ENCODE measurements at regions not wholly inside any gene's neighbourhood (a gene's known extent, or its start where the extent isn't known, plus 50 kb on each side); places are given as distances from the start of the nearest gene placed in this dataset.

DNA sequence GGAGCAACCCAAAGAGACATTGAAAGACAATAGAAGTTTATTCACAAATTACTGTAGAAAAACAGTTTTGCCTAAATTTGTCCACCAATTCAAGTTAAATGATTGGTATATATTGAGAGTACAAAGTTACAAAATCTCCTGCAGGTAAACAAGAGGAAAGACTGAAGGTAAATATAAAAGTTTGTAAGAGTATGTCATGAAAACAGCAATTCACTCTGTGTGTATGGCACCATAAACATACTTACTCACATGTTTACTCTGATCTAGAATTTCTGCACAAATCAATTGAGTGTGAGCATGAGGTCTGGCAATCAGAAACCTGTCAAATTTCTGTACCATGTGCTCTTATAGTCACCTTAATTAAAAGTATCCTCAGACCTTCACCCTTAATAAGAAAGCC, 800.9 kb upstream of the MBL2 start:
- TF ChIP-seq, protein P1, sequence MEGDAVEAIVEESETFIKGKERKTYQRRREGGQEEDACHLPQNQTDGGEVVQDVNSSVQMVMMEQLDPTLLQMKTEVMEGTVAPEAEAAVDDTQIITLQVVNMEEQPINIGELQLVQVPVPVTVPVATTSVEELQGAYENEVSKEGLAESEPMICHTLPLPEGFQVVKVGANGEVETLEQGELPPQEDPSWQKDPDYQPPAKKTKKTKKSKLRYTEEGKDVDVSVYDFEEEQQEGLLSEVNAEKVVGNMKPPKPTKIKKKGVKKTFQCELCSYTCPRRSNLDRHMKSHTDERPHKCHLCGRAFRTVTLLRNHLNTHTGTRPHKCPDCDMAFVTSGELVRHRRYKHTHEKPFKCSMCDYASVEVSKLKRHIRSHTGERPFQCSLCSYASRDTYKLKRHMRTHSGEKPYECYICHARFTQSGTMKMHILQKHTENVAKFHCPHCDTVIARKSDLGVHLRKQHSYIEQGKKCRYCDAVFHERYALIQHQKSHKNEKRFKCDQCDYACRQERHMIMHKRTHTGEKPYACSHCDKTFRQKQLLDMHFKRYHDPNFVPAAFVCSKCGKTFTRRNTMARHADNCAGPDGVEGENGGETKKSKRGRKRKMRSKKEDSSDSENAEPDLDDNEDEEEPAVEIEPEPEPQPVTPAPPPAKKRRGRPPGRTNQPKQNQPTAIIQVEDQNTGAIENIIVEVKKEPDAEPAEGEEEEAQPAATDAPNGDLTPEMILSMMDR (conservative IDR thresholded peaks at IDR 0.05), result no peak
- no peak for TF ChIP-seq EZH2 (IDR thresholded peaks at IDR 0.05; ENCODE audit: low read depth)
